ENCODE measurements at regions not wholly inside any gene's neighbourhood (a gene's known extent, or its start where the extent isn't known, plus 50 kb on each side); places are given as distances from the start of the nearest gene placed in this dataset.

DNA sequence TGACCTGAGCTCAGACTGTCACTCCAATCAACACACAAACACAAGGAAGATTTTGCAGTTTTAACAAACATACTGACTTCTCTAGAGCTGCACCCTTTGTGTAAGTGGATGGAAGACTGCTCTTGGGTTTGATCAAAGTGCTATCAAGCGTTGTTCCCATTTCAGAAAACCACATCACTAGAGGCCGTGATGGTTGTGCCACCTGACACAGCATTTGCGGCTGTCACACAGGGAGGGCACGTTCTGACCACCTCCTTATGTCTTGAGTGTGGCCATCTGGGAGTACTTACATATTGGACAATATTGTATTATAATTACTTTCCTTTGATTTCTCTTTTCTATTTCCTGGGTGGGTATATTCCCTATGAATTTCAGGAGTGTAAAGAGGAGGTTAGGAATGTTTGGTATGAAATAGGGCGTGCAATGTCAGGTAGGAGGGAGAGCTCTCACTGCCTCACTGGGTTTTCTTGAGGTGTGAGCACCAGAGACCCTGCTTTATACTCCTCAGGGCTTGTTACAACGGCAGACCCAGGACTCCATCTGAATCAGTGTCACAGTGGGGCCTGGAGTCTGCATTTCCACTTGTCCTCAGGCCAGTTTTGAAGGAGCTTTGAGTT lies 74.3 kb downstream of the SYNE3 start:
- in situ Hi-C loops (cut with MboI; ENCODE audit: low sequenced_read_pairs in 4 of 4): loop anchor here (5.0 to 25.0 kb wide), 4 partner anchors 85 to 755 kb away; partner anchors contain the start of gene TCL1B (in 1 of the 4)
- Histone ChIP-seq H3K4me1 (no peaks in the 10 kb centered on the region), H3K27me3 (no peaks in the 10 kb centered on the region), H3K36me3 (peaks cover 0 to 7% of the 10 kb centered on the region in 2 donors), H3K9me3 (no peaks in the 10 kb centered on the region), H3K27ac (no peak overlapping the region), H3K4me3 (no peak overlapping the region)
- ATAC-seq (no peak), DNase-seq (no peak)
- intact Hi-C loops (cut with DNase I; ENCODE audit: low total_unique reads): loop anchor here (1.0 to 10.0 kb wide), 2 partner anchors 85 to 243 kb away; partner anchors contain the start of gene TCL1B
- TF ChIP-seq, protein P1, sequence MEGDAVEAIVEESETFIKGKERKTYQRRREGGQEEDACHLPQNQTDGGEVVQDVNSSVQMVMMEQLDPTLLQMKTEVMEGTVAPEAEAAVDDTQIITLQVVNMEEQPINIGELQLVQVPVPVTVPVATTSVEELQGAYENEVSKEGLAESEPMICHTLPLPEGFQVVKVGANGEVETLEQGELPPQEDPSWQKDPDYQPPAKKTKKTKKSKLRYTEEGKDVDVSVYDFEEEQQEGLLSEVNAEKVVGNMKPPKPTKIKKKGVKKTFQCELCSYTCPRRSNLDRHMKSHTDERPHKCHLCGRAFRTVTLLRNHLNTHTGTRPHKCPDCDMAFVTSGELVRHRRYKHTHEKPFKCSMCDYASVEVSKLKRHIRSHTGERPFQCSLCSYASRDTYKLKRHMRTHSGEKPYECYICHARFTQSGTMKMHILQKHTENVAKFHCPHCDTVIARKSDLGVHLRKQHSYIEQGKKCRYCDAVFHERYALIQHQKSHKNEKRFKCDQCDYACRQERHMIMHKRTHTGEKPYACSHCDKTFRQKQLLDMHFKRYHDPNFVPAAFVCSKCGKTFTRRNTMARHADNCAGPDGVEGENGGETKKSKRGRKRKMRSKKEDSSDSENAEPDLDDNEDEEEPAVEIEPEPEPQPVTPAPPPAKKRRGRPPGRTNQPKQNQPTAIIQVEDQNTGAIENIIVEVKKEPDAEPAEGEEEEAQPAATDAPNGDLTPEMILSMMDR (IDR thresholded peaks at IDR 0.05 in 4 of 5, conservative IDR thresholded peaks at IDR 0.05 in 1 of 5): no peak
- no peak for TF ChIP-seq POLR2A (IDR thresholded peaks at IDR 0.05)

DNA sequence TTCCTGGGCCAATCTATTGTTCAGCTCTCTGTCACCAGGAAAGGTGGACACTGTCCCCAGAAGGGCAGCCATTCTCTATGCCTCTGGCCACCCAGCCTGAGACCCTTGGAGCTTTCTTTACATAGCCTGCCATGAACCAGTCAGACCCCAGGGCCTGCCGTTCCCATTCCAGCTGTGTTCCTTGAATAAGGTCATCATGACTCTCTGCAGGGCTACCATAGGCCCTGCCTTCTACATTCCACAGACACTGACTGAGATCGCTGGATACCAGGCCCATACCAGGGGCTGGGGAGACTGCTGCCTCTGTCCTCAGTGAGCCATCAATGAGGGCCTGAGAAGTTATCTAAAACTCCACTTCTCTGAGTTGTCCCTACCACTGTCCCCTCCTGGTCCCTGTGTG lies 75.5 kb downstream of the SYNE3 start:
- no peak overlapping the region for H3K27ac ChIP-seq
- no peaks in the 10 kb centered on the region for H3K27me3 ChIP-seq
- intact Hi-C loops (cut with DNase I; ENCODE audit: low total_unique reads) (loop anchor here (10.0 kb wide), 1 partner anchor 244 kb away; the partner anchor contains the start of gene TCL1B), in situ Hi-C loops (cut with MboI; ENCODE audit: low sequenced_read_pairs in 4 of 4) (loop anchor here (5.0 to 25.0 kb wide), 4 partner anchors 86 to 754 kb away; partner anchors contain the start of gene TCL1B (in 1 of the 4))
- no peak for ATAC-seq
- H3K4me1 ChIP-seq: no peaks in the 10 kb centered on the region
- DNase-seq: no peak
- H3K4me3 ChIP-seq: no peak overlapping the region
- TF ChIP-seq POLR2A (IDR thresholded peaks at IDR 0.05): no peak
- TF ChIP-seq, protein P1 (IDR thresholded peaks at IDR 0.05 in 4 of 5, conservative IDR thresholded peaks at IDR 0.05 in 1 of 5): no peak
- peaks cover 0 to 7% of the 10 kb centered on the region in 2 donors for H3K36me3 ChIP-seq
- no peaks in the 10 kb centered on the region for H3K9me3 ChIP-seq

DNA sequence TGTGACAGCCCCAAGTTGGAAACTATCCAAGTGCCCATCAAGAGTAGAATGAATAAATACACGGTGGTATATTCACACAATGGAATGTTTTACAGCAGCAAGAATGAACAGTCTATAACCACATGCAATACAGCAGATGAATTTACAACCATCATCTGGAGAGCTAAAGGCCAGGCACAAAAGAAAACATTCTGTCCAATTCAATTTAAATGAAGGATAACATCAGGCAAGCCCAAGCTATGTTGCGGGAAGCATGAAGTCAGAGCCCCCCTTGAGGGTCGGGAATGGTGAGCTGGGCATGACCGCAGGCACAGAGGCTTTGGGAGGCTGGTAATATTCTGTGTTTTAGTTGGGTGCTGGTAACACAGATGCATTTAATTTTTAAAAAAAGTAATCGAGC lies 76.0 kb downstream of the SYNE3 start:
- Histone ChIP-seq H3K27ac (no peak overlapping the region), H3K36me3 (peaks cover 0 to 7% of the 10 kb centered on the region in 2 donors), H3K4me1 (no peaks in the 10 kb centered on the region), H3K9me3 (no peaks in the 10 kb centered on the region), H3K4me3 (no peak overlapping the region), H3K27me3 (no peaks in the 10 kb centered on the region)
- TF ChIP-seq, protein P1 (IDR thresholded peaks at IDR 0.05 in 4 of 5, conservative IDR thresholded peaks at IDR 0.05 in 1 of 5): no peak
- no peak for TF ChIP-seq POLR2A (IDR thresholded peaks at IDR 0.05)
- in situ Hi-C loops (cut with MboI; ENCODE audit: low sequenced_read_pairs in 4 of 4): loop anchor here (5.0 to 25.0 kb wide), 4 partner anchors 87 to 753 kb away; partner anchors contain the start of gene TCL1B (in 1 of the 4)
- DNase-seq: no peak
- intact Hi-C loops (cut with DNase I; ENCODE audit: low total_unique reads): loop anchor here (10.0 kb wide), 1 partner anchor 244 kb away; the partner anchor contains the start of gene TCL1B
- no peak for ATAC-seq

DNA sequence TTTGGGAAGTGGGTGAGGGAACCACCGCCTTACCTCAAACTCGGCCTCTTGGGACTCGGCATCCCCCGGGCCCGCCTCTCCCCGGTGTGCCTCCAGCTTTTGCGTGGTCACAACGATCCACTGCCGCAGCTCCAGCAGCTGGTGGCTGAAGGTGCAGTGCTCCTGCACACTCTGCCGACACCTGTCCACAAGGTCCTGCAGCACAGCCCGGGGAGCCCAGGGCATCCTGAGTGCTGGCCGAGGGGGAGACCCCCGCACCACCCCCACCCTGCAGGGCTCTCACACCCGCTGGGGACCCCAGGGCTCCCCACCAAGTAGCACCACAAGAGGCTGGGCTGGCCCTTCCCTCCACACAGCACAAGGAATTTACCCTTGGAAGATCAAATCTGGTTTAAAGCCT lies 76.6 kb downstream of the SYNE3 start:
- H3K27me3 ChIP-seq: no peaks in the 10 kb centered on the region
- ATAC-seq (no peak), DNase-seq (no peak)
- H3K27ac ChIP-seq: no peak overlapping the region
- no peak overlapping the region for H3K4me3 ChIP-seq
- in situ Hi-C loops (cut with MboI; ENCODE audit: low sequenced_read_pairs in 4 of 4) (loop anchor here (5.0 to 25.0 kb wide), 4 partner anchors 87 to 753 kb away; partner anchors contain the start of gene TCL1B (in 1 of the 4)), intact Hi-C loops (cut with DNase I; ENCODE audit: low total_unique reads) (loop anchor here (10.0 kb wide), 1 partner anchor 245 kb away; the partner anchor contains the start of gene TCL1B)
- no peaks in the 10 kb centered on the region for H3K9me3 ChIP-seq
- TF ChIP-seq, protein P1 (IDR thresholded peaks at IDR 0.05 in 4 of 5, conservative IDR thresholded peaks at IDR 0.05 in 1 of 5): no peak
- no peak for TF ChIP-seq POLR2A (IDR thresholded peaks at IDR 0.05)
- H3K4me1 ChIP-seq: no peaks in the 10 kb centered on the region
- H3K36me3 ChIP-seq: peaks cover 0 to 7% of the 10 kb centered on the region in 2 donors
